ENCODE measurements at regions not wholly inside any gene's neighbourhood (a gene's known extent, or its start where the extent isn't known, plus 50 kb on each side); places are given as distances from the start of the nearest gene placed in this dataset.

DNA sequence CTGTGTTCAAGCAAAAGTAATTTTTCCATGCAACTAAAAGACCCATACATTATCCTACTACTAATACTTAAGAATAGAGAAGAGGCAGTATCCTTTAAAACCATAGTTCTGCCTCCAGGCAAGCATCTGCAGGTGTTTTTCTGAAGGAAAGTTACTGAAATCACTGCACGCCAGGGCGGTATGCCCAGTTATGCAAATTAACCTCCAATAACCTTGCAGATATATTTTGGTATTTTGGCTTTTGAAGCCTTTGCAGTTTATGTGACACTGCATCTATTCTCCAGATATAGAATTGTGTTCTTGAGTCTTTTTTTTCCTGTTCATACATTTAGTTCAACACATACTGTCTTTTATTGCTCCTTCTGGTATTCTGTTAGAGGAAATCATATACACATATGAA, 346.2 kb upstream of the PDGFD start:
- Mint-ChIP-seq H3K36me3 (no peaks in the 10 kb centered on the region), H3K27ac (no peak overlapping the region), H3K9me3 (peaks cover 5% of the 10 kb centered on the region; the same call in 1 of the 2 replicates), H3K4me3 (no peak overlapping the region), H3K27me3 (ENCODE audit: low read depth) (no peaks in the 10 kb centered on the region), H3K4me1 (no peaks in the 10 kb centered on the region)
- POLR2A ChIA-PET, result no interaction called here
- no peak for TF ChIP-seq NR1H2 (CRISPR knock-in tag; IDR thresholded peaks at IDR 0.05)
- no peak for TF ChIP-seq ZNF138 (CRISPR knock-in tag; conservative IDR thresholded peaks at IDR 0.05)
- TF ChIP-seq, protein P1, sequence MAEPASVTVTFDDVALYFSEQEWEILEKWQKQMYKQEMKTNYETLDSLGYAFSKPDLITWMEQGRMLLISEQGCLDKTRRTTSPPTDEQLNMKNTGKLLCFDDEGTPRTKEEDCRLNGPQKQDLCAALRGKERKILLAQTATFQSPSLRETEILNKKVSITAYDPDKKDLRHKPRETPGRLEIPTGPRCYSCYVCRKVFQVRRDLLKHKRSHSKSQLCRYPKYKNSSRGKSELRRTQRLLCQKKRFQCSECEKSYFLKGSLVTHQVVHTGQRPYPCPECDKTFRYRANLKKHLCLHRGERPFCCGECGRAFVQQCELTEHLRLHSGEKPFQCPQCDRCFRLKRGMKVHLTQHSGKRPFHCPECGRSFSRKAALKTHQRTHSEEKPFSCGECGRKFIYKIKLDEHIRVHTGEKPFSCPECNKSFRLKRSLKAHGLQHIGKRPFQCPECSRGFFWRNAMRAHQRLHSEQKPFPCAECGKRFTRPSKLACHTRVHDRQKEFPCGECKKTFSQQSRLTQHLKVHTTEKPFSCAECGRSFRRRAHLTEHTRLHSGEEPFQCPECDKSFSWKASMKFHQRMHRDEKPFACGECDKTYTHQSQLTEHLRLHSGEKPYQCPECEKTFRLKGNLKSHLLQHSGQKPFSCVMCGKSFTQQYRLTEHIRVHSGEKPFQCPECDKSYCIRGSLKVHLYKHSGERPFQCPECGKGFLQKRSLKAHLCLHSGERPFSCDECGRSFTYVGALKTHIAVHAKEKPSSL (CRISPR knock-in tag; conservative IDR thresholded peaks at IDR 0.05), result no peak
- TF ChIP-seq, protein P2, sequence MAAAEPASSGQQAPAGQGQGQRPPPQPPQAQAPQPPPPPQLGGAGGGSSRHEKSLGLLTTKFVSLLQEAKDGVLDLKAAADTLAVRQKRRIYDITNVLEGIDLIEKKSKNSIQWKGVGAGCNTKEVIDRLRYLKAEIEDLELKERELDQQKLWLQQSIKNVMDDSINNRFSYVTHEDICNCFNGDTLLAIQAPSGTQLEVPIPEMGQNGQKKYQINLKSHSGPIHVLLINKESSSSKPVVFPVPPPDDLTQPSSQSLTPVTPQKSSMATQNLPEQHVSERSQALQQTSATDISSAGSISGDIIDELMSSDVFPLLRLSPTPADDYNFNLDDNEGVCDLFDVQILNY (CRISPR knock-in tag; IDR thresholded peaks at IDR 0.05), result no peak
- TF ChIP-seq, protein P3, sequence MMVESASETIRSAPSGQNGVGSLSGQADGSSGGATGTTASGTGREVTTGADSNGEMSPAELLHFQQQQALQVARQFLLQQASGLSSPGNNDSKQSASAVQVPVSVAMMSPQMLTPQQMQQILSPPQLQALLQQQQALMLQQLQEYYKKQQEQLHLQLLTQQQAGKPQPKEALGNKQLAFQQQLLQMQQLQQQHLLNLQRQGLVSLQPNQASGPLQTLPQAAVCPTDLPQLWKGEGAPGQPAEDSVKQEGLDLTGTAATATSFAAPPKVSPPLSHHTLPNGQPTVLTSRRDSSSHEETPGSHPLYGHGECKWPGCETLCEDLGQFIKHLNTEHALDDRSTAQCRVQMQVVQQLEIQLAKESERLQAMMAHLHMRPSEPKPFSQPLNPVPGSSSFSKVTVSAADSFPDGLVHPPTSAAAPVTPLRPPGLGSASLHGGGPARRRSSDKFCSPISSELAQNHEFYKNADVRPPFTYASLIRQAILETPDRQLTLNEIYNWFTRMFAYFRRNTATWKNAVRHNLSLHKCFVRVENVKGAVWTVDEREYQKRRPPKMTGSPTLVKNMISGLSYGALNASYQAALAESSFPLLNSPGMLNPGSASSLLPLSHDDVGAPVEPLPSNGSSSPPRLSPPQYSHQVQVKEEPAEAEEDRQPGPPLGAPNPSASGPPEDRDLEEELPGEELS (CRISPR knock-in tag; IDR thresholded peaks at IDR 0.05), result no peak
- CTCF ChIA-PET, result no interaction called here
- no peak for ATAC-seq
- DNase-seq (ENCODE audit: low spot score), result no peak

DNA sequence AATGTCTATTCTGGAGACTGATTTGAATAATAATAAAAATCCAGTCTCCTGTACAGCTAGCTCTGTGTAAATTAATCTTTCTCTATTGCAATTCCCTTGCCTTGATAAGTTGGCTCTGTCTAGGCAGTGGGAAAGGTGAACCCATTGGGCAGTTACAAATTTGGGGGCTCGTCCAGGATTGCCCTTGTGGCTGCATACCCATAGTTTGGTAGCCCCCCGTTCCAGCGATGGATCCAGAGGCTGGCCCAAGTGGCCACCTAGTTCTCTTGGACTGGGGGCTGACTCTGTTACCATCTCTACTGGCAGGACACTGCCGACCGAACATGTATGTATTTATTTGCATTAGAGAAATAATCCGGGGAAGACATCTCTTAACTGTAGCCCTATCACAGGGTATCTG, 326.2 kb upstream of the PDGFD start:
- Mint-ChIP-seq H3K9me3 (peaks cover 63% of the 10 kb centered on the region), H3K27me3 (ENCODE audit: low read depth) (peaks cover 4% of the 10 kb centered on the region), H3K4me3 (no peak overlapping the region), H3K36me3 (peaks cover 62% of the 10 kb centered on the region), H3K27ac (no peak overlapping the region), H3K4me1 (peaks cover 3% of the 10 kb centered on the region)
- CTCF ChIA-PET, result no interaction called here
- POLR2A ChIA-PET, result no interaction called here
- no peak for DNase-seq (ENCODE audit: low spot score)
- ATAC-seq, result no peak
- TF ChIP-seq KAT7 (CRISPR knock-in tag; IDR thresholded peaks at IDR 0.05; ENCODE audit: borderline replicate concordance) (no peak), TP53 (CRISPR knock-in tag; IDR thresholded peaks at IDR 0.05) (no peak), SMAD4 (CRISPR knock-in tag; IDR thresholded peaks at IDR 0.05) (no peak), ZNF416 (CRISPR knock-in tag; IDR thresholded peaks at IDR 0.05) (no peak), ESRRA (CRISPR knock-in tag; IDR thresholded peaks at IDR 0.05; ENCODE audit: borderline replicate concordance) (no peak)
- TF ChIP-seq, protein P4, sequence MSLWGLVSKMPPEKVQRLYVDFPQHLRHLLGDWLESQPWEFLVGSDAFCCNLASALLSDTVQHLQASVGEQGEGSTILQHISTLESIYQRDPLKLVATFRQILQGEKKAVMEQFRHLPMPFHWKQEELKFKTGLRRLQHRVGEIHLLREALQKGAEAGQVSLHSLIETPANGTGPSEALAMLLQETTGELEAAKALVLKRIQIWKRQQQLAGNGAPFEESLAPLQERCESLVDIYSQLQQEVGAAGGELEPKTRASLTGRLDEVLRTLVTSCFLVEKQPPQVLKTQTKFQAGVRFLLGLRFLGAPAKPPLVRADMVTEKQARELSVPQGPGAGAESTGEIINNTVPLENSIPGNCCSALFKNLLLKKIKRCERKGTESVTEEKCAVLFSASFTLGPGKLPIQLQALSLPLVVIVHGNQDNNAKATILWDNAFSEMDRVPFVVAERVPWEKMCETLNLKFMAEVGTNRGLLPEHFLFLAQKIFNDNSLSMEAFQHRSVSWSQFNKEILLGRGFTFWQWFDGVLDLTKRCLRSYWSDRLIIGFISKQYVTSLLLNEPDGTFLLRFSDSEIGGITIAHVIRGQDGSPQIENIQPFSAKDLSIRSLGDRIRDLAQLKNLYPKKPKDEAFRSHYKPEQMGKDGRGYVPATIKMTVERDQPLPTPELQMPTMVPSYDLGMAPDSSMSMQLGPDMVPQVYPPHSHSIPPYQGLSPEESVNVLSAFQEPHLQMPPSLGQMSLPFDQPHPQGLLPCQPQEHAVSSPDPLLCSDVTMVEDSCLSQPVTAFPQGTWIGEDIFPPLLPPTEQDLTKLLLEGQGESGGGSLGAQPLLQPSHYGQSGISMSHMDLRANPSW (CRISPR knock-in tag; conservative IDR thresholded peaks at IDR 0.05; ENCODE audit: low read depth), result no peak
- TF ChIP-seq, protein P5, sequence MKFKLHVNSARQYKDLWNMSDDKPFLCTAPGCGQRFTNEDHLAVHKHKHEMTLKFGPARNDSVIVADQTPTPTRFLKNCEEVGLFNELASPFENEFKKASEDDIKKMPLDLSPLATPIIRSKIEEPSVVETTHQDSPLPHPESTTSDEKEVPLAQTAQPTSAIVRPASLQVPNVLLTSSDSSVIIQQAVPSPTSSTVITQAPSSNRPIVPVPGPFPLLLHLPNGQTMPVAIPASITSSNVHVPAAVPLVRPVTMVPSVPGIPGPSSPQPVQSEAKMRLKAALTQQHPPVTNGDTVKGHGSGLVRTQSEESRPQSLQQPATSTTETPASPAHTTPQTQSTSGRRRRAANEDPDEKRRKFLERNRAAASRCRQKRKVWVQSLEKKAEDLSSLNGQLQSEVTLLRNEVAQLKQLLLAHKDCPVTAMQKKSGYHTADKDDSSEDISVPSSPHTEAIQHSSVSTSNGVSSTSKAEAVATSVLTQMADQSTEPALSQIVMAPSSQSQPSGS (CRISPR knock-in tag; IDR thresholded peaks at IDR 0.05; ENCODE audit: borderline replicate concordance, low read depth), result no peak
- TF ChIP-seq, protein P6, sequence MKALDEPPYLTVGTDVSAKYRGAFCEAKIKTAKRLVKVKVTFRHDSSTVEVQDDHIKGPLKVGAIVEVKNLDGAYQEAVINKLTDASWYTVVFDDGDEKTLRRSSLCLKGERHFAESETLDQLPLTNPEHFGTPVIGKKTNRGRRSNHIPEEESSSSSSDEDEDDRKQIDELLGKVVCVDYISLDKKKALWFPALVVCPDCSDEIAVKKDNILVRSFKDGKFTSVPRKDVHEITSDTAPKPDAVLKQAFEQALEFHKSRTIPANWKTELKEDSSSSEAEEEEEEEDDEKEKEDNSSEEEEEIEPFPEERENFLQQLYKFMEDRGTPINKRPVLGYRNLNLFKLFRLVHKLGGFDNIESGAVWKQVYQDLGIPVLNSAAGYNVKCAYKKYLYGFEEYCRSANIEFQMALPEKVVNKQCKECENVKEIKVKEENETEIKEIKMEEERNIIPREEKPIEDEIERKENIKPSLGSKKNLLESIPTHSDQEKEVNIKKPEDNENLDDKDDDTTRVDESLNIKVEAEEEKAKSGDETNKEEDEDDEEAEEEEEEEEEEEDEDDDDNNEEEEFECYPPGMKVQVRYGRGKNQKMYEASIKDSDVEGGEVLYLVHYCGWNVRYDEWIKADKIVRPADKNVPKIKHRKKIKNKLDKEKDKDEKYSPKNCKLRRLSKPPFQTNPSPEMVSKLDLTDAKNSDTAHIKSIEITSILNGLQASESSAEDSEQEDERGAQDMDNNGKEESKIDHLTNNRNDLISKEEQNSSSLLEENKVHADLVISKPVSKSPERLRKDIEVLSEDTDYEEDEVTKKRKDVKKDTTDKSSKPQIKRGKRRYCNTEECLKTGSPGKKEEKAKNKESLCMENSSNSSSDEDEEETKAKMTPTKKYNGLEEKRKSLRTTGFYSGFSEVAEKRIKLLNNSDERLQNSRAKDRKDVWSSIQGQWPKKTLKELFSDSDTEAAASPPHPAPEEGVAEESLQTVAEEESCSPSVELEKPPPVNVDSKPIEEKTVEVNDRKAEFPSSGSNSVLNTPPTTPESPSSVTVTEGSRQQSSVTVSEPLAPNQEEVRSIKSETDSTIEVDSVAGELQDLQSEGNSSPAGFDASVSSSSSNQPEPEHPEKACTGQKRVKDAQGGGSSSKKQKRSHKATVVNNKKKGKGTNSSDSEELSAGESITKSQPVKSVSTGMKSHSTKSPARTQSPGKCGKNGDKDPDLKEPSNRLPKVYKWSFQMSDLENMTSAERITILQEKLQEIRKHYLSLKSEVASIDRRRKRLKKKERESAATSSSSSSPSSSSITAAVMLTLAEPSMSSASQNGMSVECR (CRISPR knock-in tag; IDR thresholded peaks at IDR 0.05; ENCODE audit: borderline replicate concordance), result no peak
- TF ChIP-seq, protein P7, sequence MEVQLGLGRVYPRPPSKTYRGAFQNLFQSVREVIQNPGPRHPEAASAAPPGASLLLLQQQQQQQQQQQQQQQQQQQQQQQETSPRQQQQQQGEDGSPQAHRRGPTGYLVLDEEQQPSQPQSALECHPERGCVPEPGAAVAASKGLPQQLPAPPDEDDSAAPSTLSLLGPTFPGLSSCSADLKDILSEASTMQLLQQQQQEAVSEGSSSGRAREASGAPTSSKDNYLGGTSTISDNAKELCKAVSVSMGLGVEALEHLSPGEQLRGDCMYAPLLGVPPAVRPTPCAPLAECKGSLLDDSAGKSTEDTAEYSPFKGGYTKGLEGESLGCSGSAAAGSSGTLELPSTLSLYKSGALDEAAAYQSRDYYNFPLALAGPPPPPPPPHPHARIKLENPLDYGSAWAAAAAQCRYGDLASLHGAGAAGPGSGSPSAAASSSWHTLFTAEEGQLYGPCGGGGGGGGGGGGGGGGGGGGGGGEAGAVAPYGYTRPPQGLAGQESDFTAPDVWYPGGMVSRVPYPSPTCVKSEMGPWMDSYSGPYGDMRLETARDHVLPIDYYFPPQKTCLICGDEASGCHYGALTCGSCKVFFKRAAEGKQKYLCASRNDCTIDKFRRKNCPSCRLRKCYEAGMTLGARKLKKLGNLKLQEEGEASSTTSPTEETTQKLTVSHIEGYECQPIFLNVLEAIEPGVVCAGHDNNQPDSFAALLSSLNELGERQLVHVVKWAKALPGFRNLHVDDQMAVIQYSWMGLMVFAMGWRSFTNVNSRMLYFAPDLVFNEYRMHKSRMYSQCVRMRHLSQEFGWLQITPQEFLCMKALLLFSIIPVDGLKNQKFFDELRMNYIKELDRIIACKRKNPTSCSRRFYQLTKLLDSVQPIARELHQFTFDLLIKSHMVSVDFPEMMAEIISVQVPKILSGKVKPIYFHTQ (CRISPR knock-in tag; IDR thresholded peaks at IDR 0.05), result no peak
- TF ChIP-seq, protein P8, sequence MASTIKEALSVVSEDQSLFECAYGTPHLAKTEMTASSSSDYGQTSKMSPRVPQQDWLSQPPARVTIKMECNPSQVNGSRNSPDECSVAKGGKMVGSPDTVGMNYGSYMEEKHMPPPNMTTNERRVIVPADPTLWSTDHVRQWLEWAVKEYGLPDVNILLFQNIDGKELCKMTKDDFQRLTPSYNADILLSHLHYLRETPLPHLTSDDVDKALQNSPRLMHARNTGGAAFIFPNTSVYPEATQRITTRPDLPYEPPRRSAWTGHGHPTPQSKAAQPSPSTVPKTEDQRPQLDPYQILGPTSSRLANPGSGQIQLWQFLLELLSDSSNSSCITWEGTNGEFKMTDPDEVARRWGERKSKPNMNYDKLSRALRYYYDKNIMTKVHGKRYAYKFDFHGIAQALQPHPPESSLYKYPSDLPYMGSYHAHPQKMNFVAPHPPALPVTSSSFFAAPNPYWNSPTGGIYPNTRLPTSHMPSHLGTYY (CRISPR knock-in tag; IDR thresholded peaks at IDR 0.05), result no peak
